Hematopoietic multipotent progenitor cell treated with erythropoietin and hydrocortisone succinate and interleukin-3 and kit ligand, for 17 days (in vitro differentiated cells): ENCODE measurements at regions not wholly inside any gene's neighbourhood (a gene's known extent, or its start where the extent isn't known, plus 50 kb on each side); places are given as distances from the start of the nearest gene placed in this dataset.

Experiments
- DNase-seq: peaks from one replicate; pipeline ENCODE4 v3.0.0-alpha.2; 2015; ENCODE audit warnings: low spot score

- DNase-seq = no peak
Measured at GRCh38 chr11:97157221-97157740, 767.5 kb downstream of the JRKL start.

GRCh38 chr11:97158243-97158642 is 768.4 kb downstream of the JRKL start:
- no peak for DNase-seq

GRCh38 chr11:97163631-97164191 is 773.9 kb downstream of the JRKL start:
- DNase-seq = no peak

- no peak for DNase-seq
Measured at GRCh38 chr11:97201743-97202612, 812.2 kb downstream of the JRKL start.

GRCh38 chr11:97202613-97203292 is 812.9 kb downstream of the JRKL start:
- no peak for DNase-seq

GRCh38 chr11:97218011-97218410 is 828.2 kb downstream of the JRKL start:
- no peak for DNase-seq

GRCh38 chr11:97223647-97224046 is 833.8 kb downstream of the JRKL start:
- DNase-seq = no peak

- no peak for DNase-seq
Measured at GRCh38 chr11:97224396-97224795, 834.6 kb downstream of the JRKL start.

GRCh38 chr11:97225794-97226193 is 836.0 kb downstream of the JRKL start:
- no peak for DNase-seq

- DNase-seq = no peak
Measured at GRCh38 chr11:97229936-97230335, 840.1 kb downstream of the JRKL start.

GRCh38 chr11:97231231-97231630 is 841.4 kb downstream of the JRKL start:
- no peak for DNase-seq

- DNase-seq = no peak
Measured at GRCh38 chr11:97234016-97234415, 844.2 kb downstream of the JRKL start.

GRCh38 chr11:97237151-97237550 is 847.3 kb downstream of the JRKL start:
- no peak for DNase-seq

GRCh38 chr11:97247601-97248000 is 857.8 kb downstream of the JRKL start:
- DNase-seq = no peak

- DNase-seq = no peak
Measured at GRCh38 chr11:97254790-97255189, 865.0 kb downstream of the JRKL start.

GRCh38 chr11:97259434-97259833 is 869.6 kb downstream of the JRKL start:
- no peak for DNase-seq

GRCh38 chr11:97259884-97260283 is 870.1 kb downstream of the JRKL start:
- no peak for DNase-seq

GRCh38 chr11:97263183-97263858 is 873.5 kb downstream of the JRKL start:
- no peak for DNase-seq

GRCh38 chr11:97269527-97269926 is 879.7 kb downstream of the JRKL start:
- DNase-seq = no peak

- no peak for DNase-seq
Measured at GRCh38 chr11:97279341-97279740, 889.5 kb downstream of the JRKL start.

- no peak for DNase-seq
Measured at GRCh38 chr11:97280347-97280746, 890.5 kb downstream of the JRKL start.

- DNase-seq = no peak
Measured at GRCh38 chr11:97289823-97290222, 900.0 kb downstream of the JRKL start.
